Astrocyte of the spinal cord (primary cell): ENCODE measurements at regions not wholly inside any gene's neighbourhood (a gene's known extent, or its start where the extent isn't known, plus 50 kb on each side); places are given as distances from the start of the nearest gene placed in this dataset.
"Not testable (repeated sequence)": the region's sequence is repeated elsewhere in the genome, so short reads cannot be mapped to it uniquely, and the experiment has no call there.

Source experiments
- DNase-seq: peaks from one replicate; pipeline ENCODE4 v3.0.0; 2011; ENCODE audit warnings: low read depth, low spot score
- H3K4me3 ChIP-seq: 2 replicates; pipeline ENCODE4 v1.5.1; 2011; ENCODE audit warnings: low read depth, mild to moderate bottlenecking, low read length, moderate library complexity
- CTCF ChIP-seq: IDR thresholded peaks from 2 replicates; pipeline ENCODE4 v1.5.1; 2012; ENCODE audit warnings: low read depth, mild to moderate bottlenecking, low read length, inconsistent platforms
- in situ Hi-C: cut with HindIII; loops from 2 replicates; pipeline ENCODE4 v1.10.0; 2017; ENCODE audit warnings: low sequenced_read_pairs

GRCh38 chr12:3389986-3390385 is 101.0 kb upstream of the PRMT8 start:
- no peak for DNase-seq
- H3K4me3 ChIP-seq, result no peak overlapping the region
- no peak for TF ChIP-seq CTCF
- in situ Hi-C loops, result no loop called here

GRCh38 chr12:3397596-3397995 is 93.4 kb upstream of the PRMT8 start:
- in situ Hi-C loops, DNase-seq, H3K4me3 ChIP-seq: not testable (repeated sequence)

GRCh38 chr12:3398196-3398789 is 92.7 kb upstream of the PRMT8 start:
- in situ Hi-C loops, result no loop called here
- DNase-seq, result no peak
- TF ChIP-seq CTCF, result no peak
- H3K4me3 ChIP-seq, result no peak overlapping the region

- in situ Hi-C loops, result no loop called here
- no peak for DNase-seq
- H3K4me3 ChIP-seq, result no peak overlapping the region
- no peak for TF ChIP-seq CTCF
Observed at GRCh38 chr12:3405821-3406220, 85.2 kb upstream of the PRMT8 start.

GRCh38 chr12:3407723-3408122 is 83.3 kb upstream of the PRMT8 start:
- no peak for DNase-seq
- in situ Hi-C loops, result no loop called here
- H3K4me3 ChIP-seq, result no peak overlapping the region
- no peak for TF ChIP-seq CTCF

GRCh38 chr12:3409662-3410061 is 81.3 kb upstream of the PRMT8 start:
- H3K4me3 ChIP-seq, result no peak overlapping the region
- DNase-seq, result no peak
- TF ChIP-seq CTCF, result no peak
- in situ Hi-C loops, result no loop called here

- no peak overlapping the region for H3K4me3 ChIP-seq
- in situ Hi-C loops, result no loop called here
- TF ChIP-seq CTCF, result no peak
- no peak for DNase-seq
Observed at GRCh38 chr12:3416159-3416558, 74.8 kb upstream of the PRMT8 start.
